Ramos (cell line): ENCODE measurements at regions not wholly inside any gene's neighbourhood (a gene's known extent, or its start where the extent isn't known, plus 50 kb on each side); places are given as distances from the start of the nearest gene placed in this dataset.
"Not testable (repeated sequence)": the region's sequence is repeated elsewhere in the genome, so short reads cannot be mapped to it uniquely, and the experiment has no call there.

Experiments
- in situ Hi-C: fragments of 300-500 bp; cut with MboI; formaldehyde crosslinking; loops from one replicate; pipeline ENCODE4 v1.14.3; 2022; ENCODE audit warnings: low sequenced_read_pairs; ENCODE audit not compliant: unreplicated experiment

DNA sequence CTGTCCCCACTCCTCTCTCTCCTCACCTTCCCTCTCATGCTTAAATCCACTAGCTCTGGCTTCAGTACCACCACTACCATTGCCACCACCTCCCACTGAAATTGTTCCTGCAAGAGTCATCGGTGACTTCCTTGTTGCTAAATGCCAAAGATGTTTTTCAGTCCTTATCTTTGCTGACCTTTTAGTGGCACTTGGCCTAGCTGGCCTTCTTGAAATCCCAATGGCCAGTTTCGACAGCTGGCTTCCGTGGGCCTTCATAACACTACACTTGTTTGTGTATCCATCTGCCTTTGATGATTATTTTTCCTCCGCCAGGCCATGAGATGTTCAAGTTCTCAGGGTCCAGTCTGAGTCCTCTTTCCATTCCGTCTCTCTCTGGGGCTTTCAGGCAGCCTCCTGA is 118.2 kb upstream of the NANOS1 start:
- in situ Hi-C loops = no loop called here

DNA sequence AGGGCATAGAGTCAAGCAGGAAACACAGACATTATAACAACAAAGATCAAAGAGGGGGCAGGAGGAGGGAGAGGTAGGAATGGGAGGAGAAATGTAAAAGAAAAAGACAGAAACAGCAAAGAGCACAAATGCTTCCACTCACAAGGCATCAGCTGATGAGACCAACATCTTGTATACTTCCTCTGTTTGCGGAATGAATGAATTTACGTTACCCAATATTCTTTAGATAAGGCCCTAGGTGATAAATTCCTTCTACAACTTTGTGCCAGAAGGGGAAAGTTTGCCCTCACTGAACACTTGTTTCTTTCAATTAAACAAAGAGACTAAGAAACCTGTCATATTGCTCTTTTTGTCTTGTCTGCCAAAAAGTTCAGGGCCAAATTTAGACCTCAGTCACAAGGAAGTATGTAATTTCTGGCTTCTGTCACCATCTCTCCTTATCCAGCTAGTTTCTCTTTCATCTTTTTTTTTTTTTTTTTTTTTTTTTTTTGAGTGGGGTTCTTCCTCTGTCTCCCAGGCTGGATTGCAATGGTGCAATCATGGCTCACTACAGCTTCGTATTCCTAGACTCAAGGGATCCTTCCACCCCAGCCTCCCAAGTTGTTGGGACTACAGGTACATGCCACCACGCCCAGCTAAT is 116.4 kb upstream of the NANOS1 start:
- in situ Hi-C loops = no loop called here

DNA sequence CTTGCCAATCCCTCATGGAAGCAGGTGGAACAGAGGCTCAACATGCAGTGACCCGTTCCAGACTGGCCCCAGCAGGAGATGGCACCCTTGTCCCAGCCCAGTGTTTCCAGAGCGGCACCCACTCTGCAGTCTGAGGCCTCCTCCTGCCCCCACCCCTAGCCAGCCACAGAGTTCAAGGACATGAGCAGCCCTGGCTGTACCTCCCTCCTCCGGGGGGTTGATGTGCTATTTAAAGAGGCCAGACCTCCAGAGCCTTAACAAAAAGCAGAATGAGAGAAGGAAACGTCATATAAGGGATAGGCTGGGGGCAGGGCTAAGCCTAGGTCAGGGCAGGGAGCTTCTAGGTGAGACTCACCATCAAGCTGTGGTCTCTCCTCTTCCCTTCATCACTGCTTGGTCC is 115.7 kb upstream of the NANOS1 start:
- in situ Hi-C loops = no loop called here

DNA sequence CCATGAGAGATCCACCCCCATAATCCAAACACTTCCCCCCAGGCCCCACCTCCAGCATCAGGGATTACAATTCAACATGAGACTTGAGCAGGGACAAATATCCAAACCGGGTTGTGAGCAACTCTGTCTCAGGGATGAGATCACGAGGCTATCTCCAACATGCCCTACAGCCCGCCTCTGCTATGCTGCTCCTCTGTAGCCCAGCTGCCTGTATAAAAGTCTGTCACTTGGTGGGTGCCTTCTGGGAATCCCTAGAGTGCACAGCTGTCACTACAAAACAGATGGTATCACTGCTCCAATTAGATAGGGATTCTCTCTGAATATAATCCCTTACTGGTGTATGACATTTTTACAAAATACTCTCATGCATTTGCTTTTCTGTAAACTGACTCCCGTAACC is 114.9 kb upstream of the NANOS1 start:
- in situ Hi-C loops = no loop called here

DNA sequence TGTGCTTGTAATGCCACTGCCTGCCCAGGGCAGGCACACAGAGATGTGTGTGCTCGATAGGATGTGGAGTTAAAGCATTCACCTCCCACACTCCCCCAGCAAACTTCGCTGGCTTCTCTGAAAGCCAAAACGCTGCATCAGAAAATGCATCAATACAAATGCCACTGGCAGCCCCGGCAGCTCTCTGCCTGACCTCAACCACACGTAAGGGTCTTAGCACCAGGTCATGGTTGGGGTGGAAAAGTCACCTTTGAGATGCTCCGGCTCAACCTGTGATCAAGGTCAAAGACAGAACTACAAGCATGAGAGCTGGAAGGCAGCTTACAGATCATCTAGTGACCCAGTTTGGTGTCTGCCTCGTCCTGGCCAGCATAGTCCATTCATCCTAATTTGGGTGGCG is 114.4 kb upstream of the NANOS1 start:
- in situ Hi-C loops = no loop called here

DNA sequence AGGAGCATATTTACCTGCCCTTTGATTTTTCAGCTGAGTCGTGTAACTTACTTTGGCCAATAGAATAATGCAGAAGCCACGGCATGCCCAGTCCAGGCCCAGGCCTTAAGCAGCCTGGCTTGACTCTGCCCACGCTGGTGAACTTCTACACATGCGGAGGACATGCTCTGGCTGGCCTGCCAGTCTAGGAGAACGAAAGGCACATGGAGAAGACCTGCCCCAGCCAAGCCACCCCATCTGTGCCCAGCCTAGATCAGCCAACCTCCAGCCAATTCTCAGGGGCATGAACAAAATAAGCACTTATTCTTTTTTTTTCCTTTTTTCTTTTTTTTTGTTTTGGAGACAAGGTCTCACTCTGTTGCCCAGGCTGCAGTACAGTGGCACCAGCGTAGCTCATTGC is 112.7 kb upstream of the NANOS1 start:
- in situ Hi-C loops = no loop called here

DNA sequence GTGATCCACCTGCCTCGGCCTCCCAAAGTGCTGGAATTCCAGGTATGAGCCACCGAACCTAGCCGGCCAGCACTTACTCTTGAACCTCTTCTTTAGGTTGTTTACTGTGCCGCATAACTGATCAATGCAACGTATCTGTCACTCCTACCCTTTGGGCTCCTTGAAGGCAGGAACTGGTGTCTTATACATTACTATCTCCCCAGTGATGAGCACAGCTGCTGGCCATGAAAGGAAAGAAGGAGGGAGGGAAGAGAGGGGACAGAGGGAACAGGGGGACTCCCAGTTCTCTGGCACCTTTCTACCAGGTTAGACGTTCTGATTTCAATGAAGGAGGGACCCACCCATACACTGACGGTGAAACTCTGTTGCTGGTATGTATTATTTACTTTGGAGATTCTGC is 111.8 kb upstream of the NANOS1 start:
- in situ Hi-C loops = no loop called here

DNA sequence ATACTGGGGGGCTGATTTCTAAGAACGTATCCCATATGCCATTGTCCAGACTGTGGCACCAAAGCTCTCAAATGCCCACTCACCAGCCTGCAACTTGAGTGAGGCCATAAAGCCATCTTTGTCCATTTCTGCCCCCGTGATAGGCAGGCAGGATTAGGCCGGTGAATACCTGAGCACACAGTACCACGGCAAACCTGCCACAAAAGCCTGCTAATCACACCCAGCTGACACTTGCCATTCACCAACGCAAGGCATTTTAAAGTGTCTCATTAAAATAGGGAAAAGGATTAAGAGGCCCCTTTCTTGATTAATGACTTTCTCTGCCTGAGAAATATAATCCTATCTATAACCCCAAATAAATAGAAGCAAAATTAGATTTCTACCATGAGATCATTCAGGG is 111.4 kb upstream of the NANOS1 start:
- in situ Hi-C loops = no loop called here

DNA sequence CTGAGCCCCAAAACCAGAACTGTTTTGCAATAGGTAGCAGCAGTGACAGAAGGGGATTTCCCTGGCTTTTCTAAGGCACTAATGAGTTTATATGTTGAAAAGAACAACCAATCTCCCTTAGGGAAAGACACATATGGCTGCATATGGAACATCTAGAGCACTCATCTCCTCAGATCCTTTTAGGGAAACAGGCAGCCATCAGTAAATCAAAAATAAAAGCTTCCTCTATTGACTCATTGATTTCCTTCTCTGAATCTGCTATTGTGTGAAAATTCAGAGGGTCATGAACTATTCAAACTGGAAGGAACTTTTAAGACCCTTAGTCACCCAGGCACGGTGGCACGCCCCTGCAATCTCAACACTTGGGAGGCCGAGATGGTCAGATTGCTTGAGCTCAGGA is 110.9 kb upstream of the NANOS1 start:
- in situ Hi-C loops = no loop called here

DNA sequence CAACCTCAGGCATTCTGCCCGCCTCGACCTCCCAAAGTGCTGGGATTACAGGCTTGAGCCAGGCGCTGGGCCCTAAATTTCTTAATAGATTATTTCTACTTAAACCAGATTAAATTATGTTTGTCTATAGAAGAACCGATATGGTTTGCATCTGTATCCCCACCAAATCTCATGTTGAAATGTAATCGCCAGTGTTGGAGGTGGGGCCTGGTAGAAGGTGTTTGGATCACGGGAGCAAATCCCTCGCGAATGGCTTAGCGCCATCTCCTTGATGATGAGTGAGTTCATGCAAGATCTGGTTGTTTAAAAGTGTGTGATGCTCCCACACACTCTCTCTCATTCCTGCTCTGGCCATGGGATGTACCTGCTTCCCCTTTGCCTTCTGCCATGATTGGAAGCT is 109.3 kb upstream of the NANOS1 start:
- in situ Hi-C loops = no loop called here

DNA sequence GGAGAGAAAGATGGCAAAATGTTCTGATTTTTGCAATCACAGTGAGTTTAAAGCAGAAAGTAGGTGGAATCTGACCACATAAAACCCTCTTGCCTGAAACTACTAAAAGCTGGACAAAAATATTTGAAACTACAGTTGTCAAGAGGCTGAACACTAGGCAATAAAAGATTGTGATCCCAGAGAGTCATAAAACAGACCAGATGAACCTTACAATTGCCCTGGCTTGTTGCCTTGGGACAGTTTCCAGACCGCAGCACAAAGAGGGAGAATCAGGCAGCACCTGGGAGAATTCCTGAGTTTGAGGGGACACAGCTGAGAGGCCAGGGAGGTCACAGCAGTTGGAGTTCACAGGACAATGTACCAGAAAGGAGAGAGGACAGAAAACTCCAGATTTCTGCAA is 107.3 kb upstream of the NANOS1 start:
- in situ Hi-C loops = no loop called here

DNA sequence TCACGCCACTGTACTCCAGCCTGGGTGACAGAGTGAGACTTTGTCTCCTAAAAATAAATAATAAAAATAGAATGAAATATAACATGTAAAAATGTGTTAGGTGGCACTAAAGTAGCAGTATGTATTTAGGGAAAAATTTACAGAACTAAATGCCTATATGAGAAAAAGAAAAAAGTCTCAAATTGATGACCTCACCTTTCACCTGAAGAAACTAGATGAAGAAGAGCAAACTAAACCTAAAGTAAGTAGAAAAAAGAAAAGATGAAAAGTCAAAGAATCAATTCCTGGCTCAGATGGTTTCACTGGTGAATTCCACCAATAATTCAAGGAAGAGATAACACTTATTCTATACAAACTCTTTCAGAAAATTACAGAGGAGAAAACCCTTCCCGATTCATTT is 106.5 kb upstream of the NANOS1 start:
- in situ Hi-C loops = no loop called here

DNA sequence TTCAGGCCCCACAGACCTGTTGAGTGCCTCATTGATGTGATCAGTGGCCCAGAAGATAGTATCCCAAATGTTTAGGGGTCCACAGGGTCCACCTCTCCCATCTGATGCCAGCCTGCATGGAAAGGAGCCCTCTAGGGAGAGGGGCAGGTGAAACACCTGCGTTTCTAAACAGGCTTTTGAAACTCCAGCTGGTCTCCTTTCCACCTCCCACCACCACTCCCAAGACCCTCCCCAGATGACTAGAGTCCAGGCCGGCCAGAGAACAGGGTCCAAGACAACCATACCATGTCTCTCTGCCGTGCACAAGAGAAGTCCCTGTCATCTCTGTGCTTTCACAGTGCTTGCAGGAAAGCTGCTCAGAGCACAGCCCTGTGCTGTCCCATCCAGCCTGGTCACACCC is 105.0 kb upstream of the NANOS1 start:
- in situ Hi-C loops = no loop called here

DNA sequence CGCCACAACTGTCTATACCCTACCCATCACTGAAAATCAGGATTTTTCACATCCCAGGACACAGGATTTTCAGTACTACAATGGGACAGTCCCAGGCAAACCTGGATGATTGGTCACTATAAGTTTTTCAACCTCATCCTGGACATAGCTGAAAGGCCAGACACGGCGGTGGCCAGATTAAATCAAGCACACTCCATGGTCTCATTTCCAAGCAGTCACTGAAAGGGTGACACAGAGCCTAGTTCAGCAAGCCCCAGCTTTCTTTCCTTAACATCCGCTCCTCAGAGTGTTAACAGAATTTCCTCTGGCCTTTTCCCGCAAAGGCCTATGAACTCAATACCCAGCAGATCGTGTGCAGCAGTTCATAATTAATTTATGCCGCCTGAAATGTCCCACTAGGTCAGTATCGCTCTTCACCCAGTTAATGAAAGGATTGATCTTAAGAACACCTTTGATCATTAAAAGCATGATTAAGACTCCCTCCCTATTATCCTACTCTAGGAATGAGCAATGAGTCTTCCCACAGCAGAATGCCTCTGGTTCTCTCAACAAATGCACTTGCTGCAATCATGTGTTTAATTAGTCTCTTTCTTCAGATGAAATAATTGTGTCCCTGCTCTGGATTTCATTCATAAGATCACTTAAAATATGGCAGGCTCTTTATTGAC is 104.0 kb upstream of the NANOS1 start:
- in situ Hi-C loops = no loop called here

DNA sequence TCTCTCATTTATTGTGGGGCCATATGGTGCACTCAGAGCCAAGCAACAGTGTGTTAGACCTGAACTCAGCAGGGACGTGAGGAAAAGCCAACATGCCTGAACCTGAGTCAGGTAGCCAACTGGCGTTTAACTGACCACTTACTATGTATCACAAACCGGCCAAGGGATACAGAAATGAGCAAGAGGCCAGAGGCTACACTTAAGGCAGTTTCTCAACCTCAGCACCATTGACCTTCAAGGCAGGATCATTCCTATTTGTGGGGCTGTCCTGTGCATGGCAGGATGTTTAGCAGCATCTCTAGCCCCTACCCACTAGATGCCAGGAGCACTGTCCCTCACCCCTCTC is 103.5 kb upstream of the NANOS1 start:
- in situ Hi-C loops = no loop called here

DNA sequence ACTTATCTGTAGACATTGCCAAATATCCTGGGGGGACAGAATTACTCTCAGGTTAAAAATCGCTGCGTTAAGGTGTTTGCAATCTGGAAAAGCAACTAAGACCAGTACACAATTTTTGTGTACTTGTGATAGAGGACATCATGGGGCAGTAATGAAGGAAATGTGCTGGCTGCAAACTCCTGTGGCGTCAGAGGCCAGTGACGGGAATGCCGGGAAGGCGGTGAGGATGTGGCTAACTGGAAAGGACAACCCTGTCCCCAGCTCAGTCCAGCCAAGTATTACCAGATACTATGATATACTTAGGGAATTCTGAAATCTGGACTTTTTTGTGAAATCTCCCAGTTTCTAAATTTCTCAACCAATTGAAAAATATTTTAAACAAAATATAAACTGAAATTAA is 103.1 kb upstream of the NANOS1 start:
- in situ Hi-C loops = no loop called here

DNA sequence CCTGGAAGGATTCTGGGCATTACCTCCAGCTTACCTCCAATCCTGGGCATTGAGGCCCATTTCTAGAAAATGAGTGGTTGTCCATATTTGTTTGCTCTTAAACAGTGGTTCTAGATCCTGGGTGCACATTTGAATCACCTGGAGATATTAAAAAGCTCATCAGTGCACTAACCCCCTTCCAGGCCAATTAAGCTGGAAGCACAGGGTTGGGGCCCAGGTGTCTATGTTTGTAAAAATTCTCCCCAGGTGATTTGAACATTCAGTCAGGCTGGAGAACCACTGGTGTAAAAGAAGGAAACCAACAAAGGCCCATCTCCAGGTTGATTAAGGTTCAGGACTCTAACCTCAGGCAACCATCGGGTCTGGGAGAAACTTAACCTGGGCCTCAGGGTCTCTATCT is 102.6 kb upstream of the NANOS1 start:
- in situ Hi-C loops = no loop called here

DNA sequence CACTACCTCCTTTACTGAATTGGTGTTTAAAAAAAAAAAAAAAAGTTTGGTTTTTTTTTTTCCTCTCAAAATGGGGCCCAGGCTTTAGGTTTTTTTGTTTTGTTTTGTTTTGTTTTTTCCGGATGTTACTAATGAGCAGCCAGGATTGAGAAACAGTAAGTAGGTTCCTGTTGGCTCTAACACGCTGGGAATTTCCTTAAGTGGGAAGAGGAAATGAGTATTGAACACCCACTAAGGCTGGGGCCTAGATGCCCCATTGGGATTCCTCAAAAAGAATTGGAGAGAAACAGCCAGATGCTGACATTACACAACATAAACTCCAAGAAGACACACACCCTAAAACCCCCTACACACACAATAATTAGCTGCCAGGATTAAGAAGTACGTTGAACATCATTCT is 102.2 kb upstream of the NANOS1 start:
- in situ Hi-C loops = no loop called here

DNA sequence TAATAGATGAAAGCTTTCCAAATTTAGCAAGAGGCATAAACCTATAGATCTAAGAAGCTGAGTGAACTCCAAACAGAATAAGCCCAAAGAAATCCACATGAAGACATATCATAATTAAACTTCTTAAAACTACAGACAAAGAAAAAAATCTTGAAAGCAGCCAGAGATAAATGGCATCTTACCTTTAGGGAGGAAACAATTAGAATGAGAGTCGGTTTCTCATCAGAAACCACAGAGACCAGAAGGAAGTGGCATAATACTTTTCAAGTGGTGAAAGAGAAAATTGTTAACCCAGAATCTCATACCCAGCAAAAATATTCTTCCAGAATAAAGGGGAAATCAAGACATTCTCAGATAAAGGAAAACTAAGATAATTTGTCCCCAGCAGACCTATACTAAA is 98.9 kb upstream of the NANOS1 start:
- in situ Hi-C loops = no loop called here

DNA sequence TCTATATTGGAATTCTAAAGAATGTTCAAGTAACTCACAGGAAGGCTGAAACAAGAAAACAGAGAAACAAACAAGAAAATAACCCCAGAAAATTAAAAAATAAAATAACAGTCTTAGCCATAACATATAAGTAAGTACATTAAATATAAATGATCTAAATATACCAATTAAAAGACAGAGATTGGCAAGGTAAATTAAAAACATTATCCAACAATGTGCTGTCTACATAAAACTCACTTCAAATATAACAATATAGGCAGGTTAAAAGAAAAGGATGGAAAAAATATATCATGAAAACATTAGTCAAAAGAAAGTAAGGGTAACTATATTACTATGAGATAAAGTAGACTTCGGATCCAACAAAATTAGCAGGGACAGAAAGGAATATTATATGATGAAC is 98.1 kb upstream of the NANOS1 start:
- in situ Hi-C loops = no loop called here

DNA sequence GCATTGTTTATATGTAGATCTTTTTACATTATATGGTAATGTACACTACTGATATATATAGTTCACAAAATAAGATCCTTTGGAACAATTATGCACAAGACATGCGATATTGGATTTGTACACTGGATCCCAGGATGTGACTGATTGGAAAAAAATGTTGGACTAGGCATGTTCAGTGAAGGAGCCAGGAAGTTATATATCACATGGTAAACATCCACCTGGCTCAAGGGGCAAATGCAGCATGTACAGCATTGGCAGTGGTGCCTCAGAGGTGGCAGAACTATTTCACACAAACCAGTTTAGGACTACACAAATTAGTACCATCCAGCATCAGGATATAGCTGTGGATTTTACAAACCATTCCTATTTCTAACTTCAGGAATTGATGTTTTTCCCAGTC is 97.4 kb upstream of the NANOS1 start:
- in situ Hi-C loops = not testable (repeated sequence)

DNA sequence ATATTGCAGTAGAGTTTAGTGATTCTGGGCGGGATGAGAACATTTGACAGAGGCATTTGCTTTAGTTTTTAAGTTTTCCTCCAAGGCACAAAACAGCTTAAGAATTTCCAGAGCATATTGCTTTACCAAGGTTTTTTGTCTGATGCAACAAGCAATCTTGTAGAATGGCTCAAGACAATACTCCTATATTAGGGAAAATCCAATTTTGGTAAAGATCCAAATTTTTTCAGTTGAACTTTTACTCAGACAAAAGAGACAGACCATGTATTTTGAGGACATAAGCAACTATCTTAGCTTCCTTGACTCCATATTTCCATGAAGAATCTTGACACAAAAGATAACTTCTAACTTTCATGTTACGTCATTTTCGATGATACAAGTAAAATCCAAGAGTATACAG is 92.3 kb upstream of the NANOS1 start:
- in situ Hi-C loops = no loop called here
